ENCODE measurements at regions not wholly inside any gene's neighbourhood (a gene's known extent, or its start where the extent isn't known, plus 50 kb on each side); places are given as distances from the start of the nearest gene placed in this dataset.

- Histone ChIP-seq H3K4me1 (ENCODE audit: control insufficient read depth in 1 of 2, insufficient read depth in 2 of 2, low read length in 2 of 2) (no peaks in the 10 kb centered on the region), H4K12ac (ENCODE audit: low read depth, low read length) (no peak overlapping the region)
These were observed 502.5 kb downstream of the PCDH17 start for GRCh38 chr13:58134012-58134411.

DNA sequence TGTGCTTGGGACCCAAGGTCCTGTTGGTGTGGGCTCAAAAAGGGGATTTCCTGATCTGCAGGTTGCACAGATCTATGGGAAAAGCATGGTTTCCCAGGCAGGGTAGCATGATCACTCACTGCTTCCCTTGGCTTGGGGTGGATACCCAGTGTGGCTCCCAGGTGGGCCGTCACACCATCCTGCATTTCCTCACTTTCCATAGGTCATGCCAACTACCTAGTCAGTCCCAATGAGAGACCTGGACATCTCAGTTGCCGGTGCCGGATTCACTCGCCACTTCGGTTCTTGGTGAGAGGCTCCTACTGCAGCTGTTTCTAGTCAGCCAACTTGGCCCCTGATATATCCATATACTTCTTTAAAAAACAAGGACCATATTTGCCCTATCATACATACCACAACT, 503.0 kb downstream of the PCDH17 start:
- H3K18ac ChIP-seq (ENCODE audit: low read length): no peak overlapping the region
- WGBS (ENCODE audit: extremely low coverage, insufficient coverage, insufficient read length): no CpG with 5 or more reads among the region's 5 CpGs

More at GRCh38 chr13:58134012-58134411, 502.5 kb downstream of the PCDH17 start:
- Histone ChIP-seq H3K36me3 (ENCODE audit: control insufficient read depth in 1 of 2, insufficient read depth in 2 of 2, low read length in 2 of 2) (no peaks in the 10 kb centered on the region), H3K4me3 (ENCODE audit: low read depth, low read length) (no peak overlapping the region), H3K79me1 (ENCODE audit: low read length) (no peaks in the 10 kb centered on the region), H3K4ac (ENCODE audit: low read depth, low read length) (no peak overlapping the region), H3K23ac (ENCODE audit: low read length) (no peak overlapping the region), H2BK120ac (ENCODE audit: insufficient read depth, low read length, poor library complexity) (no peak overlapping the region), H3K18ac (ENCODE audit: low read length) (no peak overlapping the region), H4K91ac (ENCODE audit: low read depth, low read length) (no peak overlapping the region), H3K79me2 (ENCODE audit: control insufficient read depth, insufficient read depth, low read length, poor library complexity) (no peaks in the 10 kb centered on the region), H3K9me3 (ENCODE audit: insufficient read depth, low read depth, low read length) (peaks cover 2% of the 10 kb centered on the region), H4K8ac (ENCODE audit: low read depth, low read length) (no peak overlapping the region), H3K14ac (ENCODE audit: low read length) (no peak overlapping the region), H2BK12ac (ENCODE audit: low read length) (no peak overlapping the region), H3K9ac (ENCODE audit: low read length) (no peak overlapping the region), H2BK5ac (ENCODE audit: low read depth, low read length, poor library complexity) (no peak overlapping the region), H3K27me3 (ENCODE audit: insufficient read depth, low read length) (no peaks in the 10 kb centered on the region), H3K27ac (ENCODE audit: low read depth, low read length) (no peak overlapping the region), H3K4me2 (ENCODE audit: low read length) (no peak overlapping the region), H2AK5ac (ENCODE audit: low read length) (no peak overlapping the region), H2AFZ (ENCODE audit: insufficient read depth, low read length, poor library complexity) (no peak overlapping the region)
- WGBS (ENCODE audit: extremely low coverage, insufficient coverage, insufficient read length): no CpG with 5 or more reads among the region's 3 CpGs
- DNase-seq: no peak

DNA sequence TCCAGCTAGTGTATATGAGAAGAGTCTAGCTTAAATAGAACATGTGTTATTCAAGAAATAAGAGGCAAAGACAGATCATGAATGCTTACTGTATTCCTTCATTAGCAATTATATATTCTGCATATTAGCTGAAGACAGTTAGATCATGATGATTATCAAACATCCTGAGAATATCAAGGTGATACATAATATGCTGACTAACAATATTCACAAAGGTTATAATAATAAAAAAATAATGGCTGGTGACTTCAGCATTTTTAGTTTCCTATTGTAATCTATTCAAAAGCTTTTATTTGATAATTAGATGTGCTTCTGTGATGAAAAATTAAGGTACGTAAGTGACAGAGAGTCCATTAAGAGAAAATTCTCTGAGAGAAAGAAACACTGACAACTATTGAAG, 511.4 kb downstream of the PCDH17 start:
- Histone ChIP-seq H4K8ac (ENCODE audit: low read depth, low read length) (no peak overlapping the region), H2BK12ac (ENCODE audit: low read length) (no peak overlapping the region), H3K79me1 (ENCODE audit: low read length) (no peaks in the 10 kb centered on the region), H3K9me3 (ENCODE audit: insufficient read depth, low read depth, low read length) (peaks cover 6% of the 10 kb centered on the region), H3K14ac (ENCODE audit: low read length) (no peak overlapping the region), H3K23ac (ENCODE audit: low read length) (no peak overlapping the region), H3K18ac (ENCODE audit: low read length) (no peak overlapping the region), H2AK5ac (ENCODE audit: low read length) (no peak overlapping the region), H2BK120ac (ENCODE audit: insufficient read depth, low read length, poor library complexity) (no peak overlapping the region), H3K4me2 (ENCODE audit: low read length) (no peak overlapping the region), H3K36me3 (ENCODE audit: control insufficient read depth in 1 of 2, insufficient read depth in 2 of 2, low read length in 2 of 2) (no peaks in the 10 kb centered on the region), H3K27ac (ENCODE audit: low read depth, low read length) (no peak overlapping the region), H3K9ac (ENCODE audit: low read length) (no peak overlapping the region), H2BK5ac (ENCODE audit: low read depth, low read length, poor library complexity) (no peak overlapping the region), H4K91ac (ENCODE audit: low read depth, low read length) (no peak overlapping the region), H3K79me2 (ENCODE audit: control insufficient read depth, insufficient read depth, low read length, poor library complexity) (no peaks in the 10 kb centered on the region), H2AFZ (ENCODE audit: insufficient read depth, low read length, poor library complexity) (no peak overlapping the region), H3K27me3 (ENCODE audit: insufficient read depth, low read length) (no peaks in the 10 kb centered on the region), H3K4me3 (ENCODE audit: low read depth, low read length) (no peak overlapping the region), H3K4me1 (ENCODE audit: control insufficient read depth in 1 of 2, insufficient read depth in 2 of 2, low read length in 2 of 2) (no peaks in the 10 kb centered on the region), H3K4ac (ENCODE audit: low read depth, low read length) (no peak overlapping the region), H4K12ac (ENCODE audit: low read depth, low read length) (no peak overlapping the region)
- DNase-seq: no peak
- WGBS (ENCODE audit: extremely low coverage, insufficient coverage, insufficient read length): no CpG with 5 or more reads among the region's 1 CpG

More for the DNA sequence above, 503.0 kb downstream of the PCDH17 start:
- Histone ChIP-seq H3K36me3 (ENCODE audit: control insufficient read depth in 1 of 2, insufficient read depth in 2 of 2, low read length in 2 of 2) (no peaks in the 10 kb centered on the region), H4K91ac (ENCODE audit: low read depth, low read length) (no peak overlapping the region), H2AFZ (ENCODE audit: insufficient read depth, low read length, poor library complexity) (no peak overlapping the region), H3K27me3 (ENCODE audit: insufficient read depth, low read length) (no peaks in the 10 kb centered on the region), H3K27ac (ENCODE audit: low read depth, low read length) (no peak overlapping the region), H3K23ac (ENCODE audit: low read length) (no peak overlapping the region), H3K79me2 (ENCODE audit: control insufficient read depth, insufficient read depth, low read length, poor library complexity) (no peaks in the 10 kb centered on the region), H2AK5ac (ENCODE audit: low read length) (no peak overlapping the region), H2BK120ac (ENCODE audit: insufficient read depth, low read length, poor library complexity) (no peak overlapping the region), H3K4ac (ENCODE audit: low read depth, low read length) (no peak overlapping the region), H3K14ac (ENCODE audit: low read length) (no peak overlapping the region), H2BK5ac (ENCODE audit: low read depth, low read length, poor library complexity) (no peak overlapping the region), H2BK12ac (ENCODE audit: low read length) (no peak overlapping the region), H4K12ac (ENCODE audit: low read depth, low read length) (no peak overlapping the region), H3K79me1 (ENCODE audit: low read length) (no peaks in the 10 kb centered on the region), H3K4me2 (ENCODE audit: low read length) (no peak overlapping the region), H3K4me1 (ENCODE audit: control insufficient read depth in 1 of 2, insufficient read depth in 2 of 2, low read length in 2 of 2) (no peaks in the 10 kb centered on the region), H4K8ac (ENCODE audit: low read depth, low read length) (no peak overlapping the region), H3K4me3 (ENCODE audit: low read depth, low read length) (no peak overlapping the region), H3K9me3 (ENCODE audit: insufficient read depth, low read depth, low read length) (peaks cover 2% of the 10 kb centered on the region), H3K9ac (ENCODE audit: low read length) (no peak overlapping the region)
- DNase-seq: no peak

GRCh38 chr13:58144616-58145015, 513.1 kb downstream of the PCDH17 start:
- H4K91ac ChIP-seq (ENCODE audit: low read depth, low read length): no peak overlapping the region
- H3K79me1 ChIP-seq (ENCODE audit: low read length): no peaks in the 10 kb centered on the region
- H3K36me3 ChIP-seq (ENCODE audit: control insufficient read depth in 1 of 2, insufficient read depth in 2 of 2, low read length in 2 of 2): no peaks in the 10 kb centered on the region
- H3K4me1 ChIP-seq (ENCODE audit: control insufficient read depth in 1 of 2, insufficient read depth in 2 of 2, low read length in 2 of 2): no peaks in the 10 kb centered on the region
- H3K14ac ChIP-seq (ENCODE audit: low read length): no peak overlapping the region
- WGBS (ENCODE audit: extremely low coverage, insufficient coverage, insufficient read length): no CpG with 5 or more reads among the region's 12 CpGs
- H2BK120ac ChIP-seq (ENCODE audit: insufficient read depth, low read length, poor library complexity): no peak overlapping the region
- no peak overlapping the region for H2AK5ac ChIP-seq (ENCODE audit: low read length)
- no peak overlapping the region for H3K4me3 ChIP-seq (ENCODE audit: low read depth, low read length)
- no peak overlapping the region for H3K4ac ChIP-seq (ENCODE audit: low read depth, low read length)
- no peak overlapping the region for H2AFZ ChIP-seq (ENCODE audit: insufficient read depth, low read length, poor library complexity)
- no peaks in the 10 kb centered on the region for H3K79me2 ChIP-seq (ENCODE audit: control insufficient read depth, insufficient read depth, low read length, poor library complexity)
- H3K9me3 ChIP-seq (ENCODE audit: insufficient read depth, low read depth, low read length): peaks cover 6% of the 10 kb centered on the region
- H3K4me2 ChIP-seq (ENCODE audit: low read length): no peak overlapping the region
- no peak overlapping the region for H4K12ac ChIP-seq (ENCODE audit: low read depth, low read length)
- H3K9ac ChIP-seq (ENCODE audit: low read length): no peak overlapping the region
- no peak overlapping the region for H3K23ac ChIP-seq (ENCODE audit: low read length)
- DNase-seq: no peak
- no peak overlapping the region for H4K8ac ChIP-seq (ENCODE audit: low read depth, low read length)
- H2BK12ac ChIP-seq (ENCODE audit: low read length): no peak overlapping the region
- no peak overlapping the region for H3K18ac ChIP-seq (ENCODE audit: low read length)
- no peak overlapping the region for H2BK5ac ChIP-seq (ENCODE audit: low read depth, low read length, poor library complexity)
- no peak overlapping the region for H3K27ac ChIP-seq (ENCODE audit: low read depth, low read length)
- no peaks in the 10 kb centered on the region for H3K27me3 ChIP-seq (ENCODE audit: insufficient read depth, low read length)

Measured in trophoblast cell (in vitro differentiated cells and primary cell).